Activated T-cell treated with anti-CD3 and anti-CD28 coated beads, Interleukin-2, amount 50 U/mL, for 24 hours (primary cell): ENCODE measurements at regions not wholly inside any gene's neighbourhood (a gene's known extent, or its start where the extent isn't known, plus 50 kb on each side); places are given as distances from the start of the nearest gene placed in this dataset.

Source experiments
- DNase-seq: peaks from one replicate; pipeline ENCODE4 v3.0.0-alpha.2; 2020
- H3K27ac Mint-ChIP-seq: 2 replicates; pipeline ENCODE4 v1.8.0; 2020; ENCODE audit warnings: mild to moderate bottlenecking, mixed read lengths
- H3K27me3 Mint-ChIP-seq: 2 replicates; pipeline ENCODE4 v1.8.0; 2020; ENCODE audit warnings: mixed read lengths
- H3K36me3 Mint-ChIP-seq: 2 replicates; pipeline ENCODE4 v1.8.0; 2020; ENCODE audit warnings: low read depth, mixed read lengths
- H3K4me1 Mint-ChIP-seq: 2 replicates; pipeline ENCODE4 v1.8.0; 2020; ENCODE audit warnings: low read depth, mixed read lengths
- H3K4me3 Mint-ChIP-seq: 2 replicates; pipeline ENCODE4 v1.8.0; 2020; ENCODE audit warnings: mild to moderate bottlenecking, moderate library complexity, mixed read lengths
- H3K9me3 Mint-ChIP-seq: 2 replicates; pipeline ENCODE4 v1.8.0; 2020; ENCODE audit warnings: mixed read lengths

GRCh38 chr2:215770668-215771067 is 242.7 kb downstream of the MREG start:
- no peak overlapping the region for H3K27ac Mint-ChIP-seq
- no peaks in the 10 kb centered on the region for H3K9me3 Mint-ChIP-seq
- H3K4me1 Mint-ChIP-seq, result peaks cover 2% of the 10 kb centered on the region
- DNase-seq, result no peak
- peaks cover 19% of the 10 kb centered on the region for H3K27me3 Mint-ChIP-seq
- no peak overlapping the region for H3K4me3 Mint-ChIP-seq
- no peaks in the 10 kb centered on the region for H3K36me3 Mint-ChIP-seq

- H3K27ac Mint-ChIP-seq, result no peak overlapping the region
- DNase-seq, result no peak
- no peak overlapping the region for H3K4me3 Mint-ChIP-seq
- H3K9me3 Mint-ChIP-seq, result no peaks in the 10 kb centered on the region
- peaks cover 7% of the 10 kb centered on the region for H3K4me1 Mint-ChIP-seq
- no peaks in the 10 kb centered on the region for H3K36me3 Mint-ChIP-seq
- H3K27me3 Mint-ChIP-seq, result peaks cover 19% of the 10 kb centered on the region
Measured at GRCh38 chr2:215769246-215769645, 244.1 kb downstream of the MREG start.

GRCh38 chr2:215767625-215768024 is 245.7 kb downstream of the MREG start:
- Mint-ChIP-seq H3K9me3 (no peaks in the 10 kb centered on the region), H3K4me3 (no peak overlapping the region), H3K4me1 (peaks cover 15% of the 10 kb centered on the region), H3K36me3 (no peaks in the 10 kb centered on the region), H3K27me3 (peaks cover 12% of the 10 kb centered on the region), H3K27ac (no peak overlapping the region)
- no peak for DNase-seq

- no peak overlapping the region for H3K4me3 Mint-ChIP-seq
- DNase-seq, result no peak
- H3K9me3 Mint-ChIP-seq, result no peaks in the 10 kb centered on the region
- no peaks in the 10 kb centered on the region for H3K36me3 Mint-ChIP-seq
- H3K27ac Mint-ChIP-seq, result no peak overlapping the region
- peaks cover 15% of the 10 kb centered on the region for H3K4me1 Mint-ChIP-seq
- peaks cover 12% of the 10 kb centered on the region for H3K27me3 Mint-ChIP-seq
Measured at GRCh38 chr2:215765729-215766360, 247.5 kb downstream of the MREG start.

GRCh38 chr2:215764441-215765048 is 248.8 kb downstream of the MREG start:
- no peak overlapping the region for H3K4me3 Mint-ChIP-seq
- DNase-seq, result no peak
- no peak overlapping the region for H3K27ac Mint-ChIP-seq
- H3K36me3 Mint-ChIP-seq, result no peaks in the 10 kb centered on the region
- no peaks in the 10 kb centered on the region for H3K9me3 Mint-ChIP-seq
- H3K27me3 Mint-ChIP-seq, result peaks cover 12% of the 10 kb centered on the region
- peaks cover 22% of the 10 kb centered on the region for H3K4me1 Mint-ChIP-seq

- no peaks in the 10 kb centered on the region for H3K9me3 Mint-ChIP-seq
- H3K27me3 Mint-ChIP-seq, result peaks cover 6% of the 10 kb centered on the region
- no peaks in the 10 kb centered on the region for H3K36me3 Mint-ChIP-seq
- no peak overlapping the region for H3K4me3 Mint-ChIP-seq
- H3K4me1 Mint-ChIP-seq, result peaks cover 22% of the 10 kb centered on the region
- no peak for DNase-seq
- H3K27ac Mint-ChIP-seq, result no peak overlapping the region
Measured at GRCh38 chr2:215760557-215760956, 252.8 kb downstream of the MREG start.

- Mint-ChIP-seq H3K4me1 (peaks cover 22% of the 10 kb centered on the region), H3K36me3 (no peaks in the 10 kb centered on the region), H3K27me3 (peaks cover 6% of the 10 kb centered on the region), H3K4me3 (no peak overlapping the region), H3K9me3 (no peaks in the 10 kb centered on the region), H3K27ac (no peak overlapping the region)
- no peak for DNase-seq
Measured at GRCh38 chr2:215760091-215760490, 253.3 kb downstream of the MREG start.

- Mint-ChIP-seq H3K27me3 (peaks cover 6% of the 10 kb centered on the region), H3K9me3 (no peaks in the 10 kb centered on the region), H3K4me1 (peaks cover 14% of the 10 kb centered on the region), H3K27ac (no peak overlapping the region), H3K36me3 (no peaks in the 10 kb centered on the region), H3K4me3 (no peak overlapping the region)
- DNase-seq, result no peak
Measured at GRCh38 chr2:215758691-215759090, 254.7 kb downstream of the MREG start.

- no peak for DNase-seq
- no peaks in the 10 kb centered on the region for H3K36me3 Mint-ChIP-seq
- no peak overlapping the region for H3K27ac Mint-ChIP-seq
- no peak overlapping the region for H3K4me3 Mint-ChIP-seq
- H3K27me3 Mint-ChIP-seq, result peaks cover 9% of the 10 kb centered on the region
- peaks cover 15% of the 10 kb centered on the region for H3K4me1 Mint-ChIP-seq
- no peaks in the 10 kb centered on the region for H3K9me3 Mint-ChIP-seq
Measured at GRCh38 chr2:215756346-215756730, 257.0 kb downstream of the MREG start.

GRCh38 chr2:215755641-215756345 is 257.6 kb downstream of the MREG start:
- H3K4me1 Mint-ChIP-seq, result peaks cover 20% of the 10 kb centered on the region
- no peak overlapping the region for H3K27ac Mint-ChIP-seq
- no peak for DNase-seq
- H3K4me3 Mint-ChIP-seq, result no peak overlapping the region
- H3K9me3 Mint-ChIP-seq, result no peaks in the 10 kb centered on the region
- H3K27me3 Mint-ChIP-seq, result peaks cover 9% of the 10 kb centered on the region
- no peaks in the 10 kb centered on the region for H3K36me3 Mint-ChIP-seq

- Mint-ChIP-seq H3K27ac (no peak overlapping the region), H3K4me3 (no peak overlapping the region), H3K36me3 (no peaks in the 10 kb centered on the region), H3K4me1 (peaks cover 26% of the 10 kb centered on the region), H3K27me3 (peaks cover 9% of the 10 kb centered on the region), H3K9me3 (no peaks in the 10 kb centered on the region)
- no peak for DNase-seq
Measured at GRCh38 chr2:215754546-215754945, 258.8 kb downstream of the MREG start.

GRCh38 chr2:215753808-215754207 is 259.5 kb downstream of the MREG start:
- peaks cover 33% of the 10 kb centered on the region for H3K4me1 Mint-ChIP-seq
- no peak overlapping the region for H3K27ac Mint-ChIP-seq
- no peaks in the 10 kb centered on the region for H3K36me3 Mint-ChIP-seq
- no peak overlapping the region for H3K4me3 Mint-ChIP-seq
- no peak for DNase-seq
- H3K9me3 Mint-ChIP-seq, result no peaks in the 10 kb centered on the region
- H3K27me3 Mint-ChIP-seq, result peaks cover 9% of the 10 kb centered on the region

- Mint-ChIP-seq H3K27ac (no peak overlapping the region), H3K9me3 (no peaks in the 10 kb centered on the region), H3K36me3 (no peaks in the 10 kb centered on the region), H3K27me3 (peaks cover 9% of the 10 kb centered on the region), H3K4me3 (no peak overlapping the region), H3K4me1 (peaks cover 39% of the 10 kb centered on the region)
- no peak for DNase-seq
Measured at GRCh38 chr2:215752991-215753390, 260.4 kb downstream of the MREG start.

GRCh38 chr2:215752436-215752835 is 260.9 kb downstream of the MREG start:
- DNase-seq, result no peak
- H3K27ac Mint-ChIP-seq, result no peak overlapping the region
- peaks cover 9% of the 10 kb centered on the region for H3K27me3 Mint-ChIP-seq
- no peak overlapping the region for H3K4me3 Mint-ChIP-seq
- peaks cover 39% of the 10 kb centered on the region for H3K4me1 Mint-ChIP-seq
- no peaks in the 10 kb centered on the region for H3K9me3 Mint-ChIP-seq
- no peaks in the 10 kb centered on the region for H3K36me3 Mint-ChIP-seq

- no peaks in the 10 kb centered on the region for H3K36me3 Mint-ChIP-seq
- H3K27ac Mint-ChIP-seq, result no peak overlapping the region
- no peaks in the 10 kb centered on the region for H3K9me3 Mint-ChIP-seq
- no peak for DNase-seq
- peaks cover 9% of the 10 kb centered on the region for H3K27me3 Mint-ChIP-seq
- H3K4me3 Mint-ChIP-seq, result no peak overlapping the region
- H3K4me1 Mint-ChIP-seq, result peaks cover 43% of the 10 kb centered on the region
Measured at GRCh38 chr2:215751911-215752272, 261.5 kb downstream of the MREG start.
